ENCODE measurements at regions not wholly inside any gene's neighbourhood (a gene's known extent, or its start where the extent isn't known, plus 50 kb on each side); places are given as distances from the start of the nearest gene placed in this dataset.

GRCh38 chr15:36478561-36478960 is 100.9 kb upstream of the CDIN1 start:
- 48 to 84% methylated on average over 2 of the region's 2 CpGs for WGBS, 2 donors
- no peaks in the 10 kb centered on the region for H3K4me1 ChIP-seq

GRCh38 chr15:36479200-36479896 is 100.1 kb upstream of the CDIN1 start:
- DNase-seq = no peak
- Histone ChIP-seq H3K4me3 (no peak overlapping the region), H3K4me1 (no peaks in the 10 kb centered on the region), H3K27me3 (no peaks in the 10 kb centered on the region), H3K27ac (no peak overlapping the region), H3K9me3 (no peaks in the 10 kb centered on the region), H3K36me3 (no peaks in the 10 kb centered on the region)
- intact Hi-C loops (cut with DNase I) = no loop called here
- WGBS, 2 donors = 53 to 68% methylated on average over 9 of the region's 9 CpGs
- no peak for TF ChIP-seq POLR2AphosphoS5 (IDR thresholded peaks at IDR 0.05)
- no peak for TF ChIP-seq CTCF (IDR thresholded peaks at IDR 0.05)
- TF ChIP-seq EP300 (IDR thresholded peaks at IDR 0.05) = no peak
- no peak for TF ChIP-seq POLR2A (IDR thresholded peaks at IDR 0.05)

More at GRCh38 chr15:36478561-36478960, 100.9 kb upstream of the CDIN1 start:
- intact Hi-C loops (cut with DNase I) = no loop called here
- H3K27ac ChIP-seq = no peak overlapping the region
- H3K36me3 ChIP-seq = no peaks in the 10 kb centered on the region
- no peaks in the 10 kb centered on the region for H3K27me3 ChIP-seq
- TF ChIP-seq EP300 (IDR thresholded peaks at IDR 0.05) = no peak
- no peak for TF ChIP-seq POLR2A (IDR thresholded peaks at IDR 0.05)
- H3K9me3 ChIP-seq = no peaks in the 10 kb centered on the region
- DNase-seq = no peak
- no peak overlapping the region for H3K4me3 ChIP-seq

- Histone ChIP-seq H3K4me3 (no peak overlapping the region), H3K27ac (no peak overlapping the region), H3K9me3 (no peaks in the 10 kb centered on the region), H3K27me3 (no peaks in the 10 kb centered on the region), H3K4me1 (no peaks in the 10 kb centered on the region), H3K36me3 (no peaks in the 10 kb centered on the region)
- intact Hi-C loops (cut with DNase I) = no loop called here
- no peak for DNase-seq
- no peak for TF ChIP-seq POLR2AphosphoS5 (IDR thresholded peaks at IDR 0.05)
- TF ChIP-seq CTCF (IDR thresholded peaks at IDR 0.05) = no peak
- no peak for TF ChIP-seq EP300 (IDR thresholded peaks at IDR 0.05)
- TF ChIP-seq POLR2A (IDR thresholded peaks at IDR 0.05) = no peak
- WGBS, 2 donors = 84 to 90% methylated on average over 1 of the region's 1 CpG
These were observed 98.3 kb upstream of the CDIN1 start for GRCh38 chr15:36481156-36481555.

- H3K27ac ChIP-seq = no peak overlapping the region
- no peaks in the 10 kb centered on the region for H3K27me3 ChIP-seq
- TF ChIP-seq CTCF (IDR thresholded peaks at IDR 0.05) (no peak), EP300 (IDR thresholded peaks at IDR 0.05) (no peak), POLR2A (IDR thresholded peaks at IDR 0.05) (no peak)
- no peak for DNase-seq
- H3K9me3 ChIP-seq = no peaks in the 10 kb centered on the region
- intact Hi-C loops (cut with DNase I) = no loop called here
- 95 to 98% methylated on average over 1 of the region's 1 CpG for WGBS, 2 donors
- no peaks in the 10 kb centered on the region for H3K36me3 ChIP-seq
- H3K4me3 ChIP-seq = no peak overlapping the region
- no peaks in the 10 kb centered on the region for H3K4me1 ChIP-seq
These were observed 96.0 kb upstream of the CDIN1 start for GRCh38 chr15:36483409-36483808.

- TF ChIP-seq CTCF (IDR thresholded peaks at IDR 0.05) (no peak), POLR2A (IDR thresholded peaks at IDR 0.05) (no peak), EP300 (IDR thresholded peaks at IDR 0.05) (no peak), POLR2AphosphoS5 (IDR thresholded peaks at IDR 0.05) (no peak)
- H3K4me1 ChIP-seq = no peaks in the 10 kb centered on the region
- H3K27ac ChIP-seq = no peak overlapping the region
- intact Hi-C loops (cut with DNase I) = no loop called here
- H3K9me3 ChIP-seq = no peaks in the 10 kb centered on the region
- H3K36me3 ChIP-seq = no peaks in the 10 kb centered on the region
- H3K4me3 ChIP-seq = no peak overlapping the region
- H3K27me3 ChIP-seq = no peaks in the 10 kb centered on the region
- DNase-seq = no peak
- WGBS, 2 donors = 49 to 83% methylated on average over 2 of the region's 2 CpGs
These were observed 95.2 kb upstream of the CDIN1 start for GRCh38 chr15:36484038-36484778.
